ENCODE measurements at regions not wholly inside any gene's neighbourhood (a gene's known extent, or its start where the extent isn't known, plus 50 kb on each side); places are given as distances from the start of the nearest gene placed in this dataset.

DNA sequence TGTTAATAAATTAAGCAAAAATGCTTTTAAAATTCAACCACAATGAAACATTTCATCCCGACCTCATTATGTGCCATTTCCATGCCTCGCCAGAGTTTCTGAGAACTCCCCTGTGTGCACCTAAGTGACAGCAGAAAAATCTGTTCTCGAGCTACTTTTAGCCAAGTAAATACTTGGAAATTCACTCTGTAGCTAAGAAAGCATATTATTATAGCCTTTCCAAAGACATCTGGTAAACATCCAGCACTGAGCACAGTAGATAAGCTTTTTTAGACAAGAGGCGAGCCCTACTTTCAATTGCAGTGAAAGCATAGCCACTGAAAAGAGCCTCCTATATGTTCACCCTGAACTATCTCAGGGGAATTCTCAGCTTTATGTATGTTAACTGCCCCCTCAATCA is 242.8 kb upstream of the PSMD7 start:
- no peak for TF ChIP-seq POLR2AphosphoS5 (IDR thresholded peaks at IDR 0.05)
- no peak for TF ChIP-seq CTCF (IDR thresholded peaks at IDR 0.05 in 8 of 11, conservative IDR thresholded peaks at IDR 0.05 in 3 of 11)
- no peak for TF ChIP-seq POLR2A (IDR thresholded peaks at IDR 0.05)
- Histone ChIP-seq H3K4me1 (no peaks in the 10 kb centered on the region), H3K27ac (no peak overlapping the region), H3K36me3 (no peaks in the 10 kb centered on the region), H3K9me3 (peaks cover 0 to 33% (median 11%) of the 10 kb centered on the region in 8 donors), H3K4me3 (no peak overlapping the region), H3K27me3 (replicated peaks in 1 of 7) (no peaks in the 10 kb centered on the region)
- intact Hi-C loops (cut with DNase I; ENCODE audit: low total_unique reads) = no loop called here
- DNase-seq = no peak
- WGBS, 5 donors = 51 to 59% (median 56%) methylated on average over 4 of the region's 4 CpGs

DNA sequence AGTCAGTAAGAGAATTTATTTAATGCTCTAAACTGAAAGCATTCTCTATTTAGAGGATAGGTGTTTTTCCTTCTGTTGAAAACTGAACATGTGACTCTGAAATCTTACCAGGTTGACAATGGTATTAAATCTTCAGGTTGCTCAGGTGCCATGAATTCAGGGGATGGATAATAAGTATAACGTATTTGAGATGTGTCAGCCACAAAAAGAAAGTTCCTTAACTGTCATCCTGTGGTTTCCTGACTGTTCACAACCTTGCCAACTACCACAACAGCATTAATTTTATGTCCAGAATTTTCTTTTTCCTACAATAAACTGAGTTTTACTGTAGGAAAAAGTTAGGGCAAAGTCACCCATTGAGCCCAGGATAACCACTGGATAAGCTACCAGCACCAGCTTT is 243.3 kb upstream of the PSMD7 start:
- no peak overlapping the region for H3K4me3 ChIP-seq
- no peaks in the 10 kb centered on the region for H3K27me3 ChIP-seq (replicated peaks in 1 of 7)
- H3K27ac ChIP-seq = no peak overlapping the region
- WGBS, 5 donors = 0 to 37% (median 29%) methylated on average over 1 of the region's 1 CpG
- peaks cover 0 to 28% (median 7%) of the 10 kb centered on the region in 8 donors for H3K9me3 ChIP-seq
- DNase-seq = no peak
- no peaks in the 10 kb centered on the region for H3K36me3 ChIP-seq
- TF ChIP-seq POLR2AphosphoS5 (IDR thresholded peaks at IDR 0.05) (no peak), CTCF (IDR thresholded peaks at IDR 0.05 in 8 of 11, conservative IDR thresholded peaks at IDR 0.05 in 3 of 11) (no peak), POLR2A (IDR thresholded peaks at IDR 0.05) (no peak)
- no peaks in the 10 kb centered on the region for H3K4me1 ChIP-seq
- intact Hi-C loops (cut with DNase I; ENCODE audit: low total_unique reads) = no loop called here

DNA sequence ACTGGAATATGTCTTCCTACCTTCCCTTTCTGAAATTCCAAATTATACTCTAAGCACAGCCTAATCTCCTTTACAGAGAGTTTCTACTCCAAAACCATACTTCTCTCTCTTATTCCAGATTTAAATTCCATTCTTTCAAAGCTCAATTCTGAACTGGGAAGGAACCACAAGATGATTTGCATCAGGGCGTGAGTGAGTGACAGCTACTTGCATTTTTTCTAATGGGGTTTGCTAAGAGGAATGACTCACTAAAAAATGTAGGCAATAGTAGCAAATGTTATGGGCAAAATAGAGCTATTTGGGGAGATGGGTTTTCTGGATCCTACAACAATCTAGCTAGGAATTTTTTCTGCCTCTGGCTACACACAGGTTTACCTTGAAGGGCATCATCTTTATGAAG is 244.6 kb upstream of the PSMD7 start:
- H3K9me3 ChIP-seq = peaks cover 0 to 19% (median 2%) of the 10 kb centered on the region in 8 donors
- no peak overlapping the region for H3K4me3 ChIP-seq
- no peak overlapping the region for H3K27ac ChIP-seq
- no peaks in the 10 kb centered on the region for H3K36me3 ChIP-seq
- intact Hi-C loops (cut with DNase I; ENCODE audit: low total_unique reads) = no loop called here
- no peaks in the 10 kb centered on the region for H3K27me3 ChIP-seq (replicated peaks in 1 of 7)
- TF ChIP-seq POLR2A (IDR thresholded peaks at IDR 0.05) (no peak), POLR2AphosphoS5 (IDR thresholded peaks at IDR 0.05) (no peak), CTCF (IDR thresholded peaks at IDR 0.05 in 8 of 11, conservative IDR thresholded peaks at IDR 0.05 in 3 of 11) (no peak)
- WGBS, 5 donors = 47 to 63% (median 56%) methylated on average over 1 of the region's 1 CpG
- no peak for DNase-seq
- no peaks in the 10 kb centered on the region for H3K4me1 ChIP-seq

DNA sequence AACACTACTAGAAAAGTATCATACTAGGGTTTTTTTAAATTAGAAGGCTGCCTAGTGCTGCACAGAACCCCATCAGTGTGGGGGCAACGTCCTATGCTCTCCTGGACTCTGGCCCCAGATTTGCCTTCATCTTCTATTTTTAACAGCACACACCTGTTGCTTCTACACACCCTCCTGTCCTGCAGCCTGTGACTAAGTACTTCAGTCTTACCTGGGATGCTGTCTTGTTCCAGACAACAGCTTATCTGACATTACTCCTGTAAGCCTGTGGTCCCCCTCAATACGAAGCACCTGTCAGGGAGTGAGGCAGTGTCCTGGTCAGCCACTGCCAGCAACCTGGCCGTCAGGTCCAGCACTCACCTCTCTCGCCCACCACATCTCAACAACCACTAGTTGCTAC is 247.6 kb upstream of the PSMD7 start:
- WGBS, 5 donors = 68 to 89% (median 73%) methylated on average over 4 of the region's 4 CpGs
- Histone ChIP-seq H3K9me3 (no peaks in the 10 kb centered on the region), H3K27me3 (replicated peaks in 1 of 7) (no peaks in the 10 kb centered on the region), H3K4me3 (no peak overlapping the region), H3K36me3 (no peaks in the 10 kb centered on the region), H3K4me1 (no peaks in the 10 kb centered on the region), H3K27ac (no peak overlapping the region)
- TF ChIP-seq POLR2A (IDR thresholded peaks at IDR 0.05) = no peak
- TF ChIP-seq POLR2AphosphoS5 (IDR thresholded peaks at IDR 0.05) = no peak
- TF ChIP-seq CTCF (IDR thresholded peaks at IDR 0.05 in 8 of 11, conservative IDR thresholded peaks at IDR 0.05 in 3 of 11) = no peak
- intact Hi-C loops (cut with DNase I; ENCODE audit: low total_unique reads) = no loop called here
- DNase-seq = no peak

Measured in spleen (tissue), 11 donors.